ENCODE measurements at regions not wholly inside any gene's neighbourhood (a gene's known extent, or its start where the extent isn't known, plus 50 kb on each side); places are given as distances from the start of the nearest gene placed in this dataset.

DNA sequence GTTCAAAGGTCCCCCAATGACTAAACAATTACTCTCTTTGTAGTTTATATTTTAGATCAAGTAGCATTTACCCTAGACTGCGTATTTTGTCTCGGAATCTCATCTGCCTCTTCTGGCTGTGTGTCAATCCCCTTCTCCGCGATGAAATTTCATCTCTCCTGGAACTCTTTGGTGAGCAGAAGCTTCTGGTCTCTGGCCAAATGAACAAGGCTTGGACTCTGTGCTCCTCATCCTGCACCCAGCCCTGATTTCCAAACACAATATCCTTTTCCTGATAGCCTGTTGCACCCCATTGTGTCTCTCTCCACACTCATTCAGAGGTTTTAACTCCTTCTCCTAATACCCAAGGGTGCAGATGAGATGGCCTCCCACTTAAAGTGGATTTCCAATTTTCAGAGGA, 609.4 kb upstream of the CDH5 start:
- H3K36me3 ChIP-seq (ENCODE audit: insufficient read depth, low read length), result no peaks in the 10 kb centered on the region
- DNase-seq (ENCODE audit: low read depth) (no peak), FAIRE-seq (no peak)
- Mint-ChIP-seq H3K36me3 (ENCODE audit: low read depth, unreplicated experiment) (no peaks in the 10 kb centered on the region), H3K27me3 (ENCODE audit: low read depth, unreplicated experiment) (peaks cover 23% of the 10 kb centered on the region), H3K27ac (ENCODE audit: unreplicated experiment) (no peak overlapping the region), H3K4me3 (ENCODE audit: unreplicated experiment) (no peak overlapping the region), H3K9me3 (ENCODE audit: unreplicated experiment) (peaks cover 2% of the 10 kb centered on the region), H3K4me1 (ENCODE audit: low read depth, unreplicated experiment) (no peaks in the 10 kb centered on the region)
- no peak overlapping the region for H3K27ac ChIP-seq (ENCODE audit: low read depth, low read length)
- no peak overlapping the region for H3K4me2 ChIP-seq (ENCODE audit: low read length)
- no peak overlapping the region for H3K4me3 ChIP-seq (ENCODE audit: insufficient read depth, low read depth, low read length)
- H3K9ac ChIP-seq (ENCODE audit: low read length), result no peak overlapping the region
- H3K27me3 ChIP-seq (ENCODE audit: insufficient read depth, low read length), result peaks cover 5% of the 10 kb centered on the region
- H3K79me2 ChIP-seq (ENCODE audit: insufficient read depth, low read length), result no peaks in the 10 kb centered on the region
- no peak for TF ChIP-seq EZH2 (IDR thresholded peaks at IDR 0.05; ENCODE audit: insufficient read depth, low read length)
- TF ChIP-seq, protein P1, sequence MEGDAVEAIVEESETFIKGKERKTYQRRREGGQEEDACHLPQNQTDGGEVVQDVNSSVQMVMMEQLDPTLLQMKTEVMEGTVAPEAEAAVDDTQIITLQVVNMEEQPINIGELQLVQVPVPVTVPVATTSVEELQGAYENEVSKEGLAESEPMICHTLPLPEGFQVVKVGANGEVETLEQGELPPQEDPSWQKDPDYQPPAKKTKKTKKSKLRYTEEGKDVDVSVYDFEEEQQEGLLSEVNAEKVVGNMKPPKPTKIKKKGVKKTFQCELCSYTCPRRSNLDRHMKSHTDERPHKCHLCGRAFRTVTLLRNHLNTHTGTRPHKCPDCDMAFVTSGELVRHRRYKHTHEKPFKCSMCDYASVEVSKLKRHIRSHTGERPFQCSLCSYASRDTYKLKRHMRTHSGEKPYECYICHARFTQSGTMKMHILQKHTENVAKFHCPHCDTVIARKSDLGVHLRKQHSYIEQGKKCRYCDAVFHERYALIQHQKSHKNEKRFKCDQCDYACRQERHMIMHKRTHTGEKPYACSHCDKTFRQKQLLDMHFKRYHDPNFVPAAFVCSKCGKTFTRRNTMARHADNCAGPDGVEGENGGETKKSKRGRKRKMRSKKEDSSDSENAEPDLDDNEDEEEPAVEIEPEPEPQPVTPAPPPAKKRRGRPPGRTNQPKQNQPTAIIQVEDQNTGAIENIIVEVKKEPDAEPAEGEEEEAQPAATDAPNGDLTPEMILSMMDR (IDR thresholded peaks at IDR 0.05; ENCODE audit: insufficient read depth, low read depth, low read length), result no peak
- H3K4me1 ChIP-seq (ENCODE audit: insufficient read depth, low read length), result no peaks in the 10 kb centered on the region
- H3K9me3 ChIP-seq (ENCODE audit: insufficient read depth, low read depth, low read length), result peaks cover 3% of the 10 kb centered on the region
- H2AFZ ChIP-seq (ENCODE audit: low read depth, low read length), result no peak overlapping the region
- H4K20me1 ChIP-seq (ENCODE audit: insufficient read depth, low read length), result no peaks in the 10 kb centered on the region

DNA sequence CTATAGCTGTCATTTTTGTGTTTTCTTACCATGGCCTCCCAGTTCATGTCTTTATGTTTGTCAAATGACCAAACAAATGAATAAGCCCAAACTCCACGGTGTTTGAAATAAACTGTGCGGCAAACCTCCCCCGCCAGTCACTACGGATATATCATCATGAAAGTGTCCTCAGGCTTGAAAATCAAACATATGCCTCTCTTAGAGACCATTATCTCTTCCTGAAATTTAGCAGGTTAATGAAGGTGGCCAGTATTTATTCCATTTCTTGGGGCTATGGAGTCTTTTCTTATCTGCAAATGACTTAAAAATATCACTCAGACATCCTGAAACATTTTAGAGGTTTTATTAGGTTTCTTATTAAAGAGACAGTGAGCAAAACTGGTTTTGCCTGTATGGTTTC, 610.3 kb upstream of the CDH5 start:
- Histone ChIP-seq H3K36me3 (ENCODE audit: insufficient read depth, low read length) (no peaks in the 10 kb centered on the region), H3K27me3 (ENCODE audit: insufficient read depth, low read length) (peaks cover 5% of the 10 kb centered on the region), H3K9ac (ENCODE audit: low read length) (no peak overlapping the region), H3K4me2 (ENCODE audit: low read length) (no peak overlapping the region), H3K9me3 (ENCODE audit: insufficient read depth, low read depth, low read length) (peaks cover 3% of the 10 kb centered on the region), H3K27ac (ENCODE audit: low read depth, low read length) (no peak overlapping the region), H4K20me1 (ENCODE audit: insufficient read depth, low read length) (no peaks in the 10 kb centered on the region), H3K4me1 (ENCODE audit: insufficient read depth, low read length) (no peaks in the 10 kb centered on the region), H3K79me2 (ENCODE audit: insufficient read depth, low read length) (no peaks in the 10 kb centered on the region), H2AFZ (ENCODE audit: low read depth, low read length) (no peak overlapping the region), H3K4me3 (ENCODE audit: insufficient read depth, low read depth, low read length) (no peak overlapping the region)
- TF ChIP-seq, protein P1 (IDR thresholded peaks at IDR 0.05; ENCODE audit: insufficient read depth, low read depth, low read length), result no peak
- TF ChIP-seq EZH2 (IDR thresholded peaks at IDR 0.05; ENCODE audit: insufficient read depth, low read length), result no peak
- peaks cover 2% of the 10 kb centered on the region for H3K9me3 Mint-ChIP-seq (ENCODE audit: unreplicated experiment)
- no peak overlapping the region for H3K4me3 Mint-ChIP-seq (ENCODE audit: unreplicated experiment)
- H3K27ac Mint-ChIP-seq (ENCODE audit: unreplicated experiment), result no peak overlapping the region
- no peaks in the 10 kb centered on the region for H3K4me1 Mint-ChIP-seq (ENCODE audit: low read depth, unreplicated experiment)
- H3K27me3 Mint-ChIP-seq (ENCODE audit: low read depth, unreplicated experiment), result peaks cover 30% of the 10 kb centered on the region
- DNase-seq (ENCODE audit: low read depth) (no peak), FAIRE-seq (no peak)
- H3K36me3 Mint-ChIP-seq (ENCODE audit: low read depth, unreplicated experiment), result no peaks in the 10 kb centered on the region

DNA sequence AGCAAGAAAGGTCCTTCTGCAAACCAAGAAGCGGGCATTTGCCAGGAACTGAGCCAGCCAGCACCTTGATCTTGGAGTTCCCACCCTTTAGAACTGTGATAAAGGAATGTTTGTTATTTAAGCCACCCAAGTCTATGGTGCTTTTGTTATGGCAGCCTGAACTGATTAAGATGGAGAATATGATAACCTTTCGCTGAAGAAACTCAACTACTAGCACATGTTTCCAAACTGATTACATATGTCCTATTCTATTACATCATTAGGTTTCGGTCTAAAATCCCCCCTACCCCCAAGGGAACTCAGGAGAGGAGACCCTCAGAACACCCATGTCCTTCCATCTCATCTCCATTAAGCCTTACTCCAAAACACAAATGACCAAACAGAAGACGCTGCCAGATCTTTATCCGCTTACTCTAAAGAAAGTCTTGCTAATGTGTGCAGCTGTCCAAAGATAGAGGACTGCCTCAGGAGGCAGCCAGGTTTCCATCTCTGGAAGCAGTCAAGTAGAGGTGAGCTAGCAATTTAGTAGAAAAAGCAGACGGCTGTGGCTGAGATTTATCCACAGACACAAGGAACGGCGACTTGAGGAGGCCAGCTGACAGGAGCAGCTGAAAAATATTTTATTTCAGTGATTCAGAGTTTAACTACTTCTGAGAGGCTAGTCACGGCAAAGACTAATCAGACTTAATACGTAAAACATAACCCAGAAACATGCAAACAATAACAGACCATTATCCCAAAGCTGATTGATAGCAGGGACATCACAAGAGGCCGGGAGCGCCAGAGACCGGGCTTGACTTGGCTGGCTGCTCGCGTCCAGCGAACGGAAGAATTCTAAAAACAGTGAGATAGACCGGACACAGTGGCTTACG, 611.4 kb upstream of the CDH5 start:
- peaks cover 11% of the 10 kb centered on the region for H3K27me3 ChIP-seq (ENCODE audit: insufficient read depth, low read length)
- DNase-seq (ENCODE audit: low read depth) (peak; percentile 26), FAIRE-seq (no peak)
- Mint-ChIP-seq H3K27ac (ENCODE audit: unreplicated experiment) (no peak overlapping the region), H3K36me3 (ENCODE audit: low read depth, unreplicated experiment) (no peaks in the 10 kb centered on the region), H3K27me3 (ENCODE audit: low read depth, unreplicated experiment) (peaks cover 37% of the 10 kb centered on the region), H3K4me1 (ENCODE audit: low read depth, unreplicated experiment) (no peaks in the 10 kb centered on the region), H3K9me3 (ENCODE audit: unreplicated experiment) (peaks cover 2% of the 10 kb centered on the region), H3K4me3 (ENCODE audit: unreplicated experiment) (no peak overlapping the region)
- H3K9ac ChIP-seq (ENCODE audit: low read length), result no peak overlapping the region
- H3K4me2 ChIP-seq (ENCODE audit: low read length), result no peak overlapping the region
- peaks cover 3% of the 10 kb centered on the region for H3K9me3 ChIP-seq (ENCODE audit: insufficient read depth, low read depth, low read length)
- no peaks in the 10 kb centered on the region for H3K36me3 ChIP-seq (ENCODE audit: insufficient read depth, low read length)
- no peaks in the 10 kb centered on the region for H4K20me1 ChIP-seq (ENCODE audit: insufficient read depth, low read length)
- no peaks in the 10 kb centered on the region for H3K79me2 ChIP-seq (ENCODE audit: insufficient read depth, low read length)
- TF ChIP-seq EZH2 (IDR thresholded peaks at IDR 0.05; ENCODE audit: insufficient read depth, low read length), result no peak
- TF ChIP-seq, protein P1 (IDR thresholded peaks at IDR 0.05; ENCODE audit: insufficient read depth, low read depth, low read length), result no peak
- no peaks in the 10 kb centered on the region for H3K4me1 ChIP-seq (ENCODE audit: insufficient read depth, low read length)
- no peak overlapping the region for H3K27ac ChIP-seq (ENCODE audit: low read depth, low read length)
- no peak overlapping the region for H3K4me3 ChIP-seq (ENCODE audit: insufficient read depth, low read depth, low read length)
- H2AFZ ChIP-seq (ENCODE audit: low read depth, low read length), result no peak overlapping the region
